Fibroblast of gingiva (primary cell): ENCODE measurements at regions not wholly inside any gene's neighbourhood (a gene's known extent, or its start where the extent isn't known, plus 50 kb on each side); places are given as distances from the start of the nearest gene placed in this dataset.

Experiments
- DNase-seq: peaks from one replicate; pipeline ENCODE4 v3.0.0-alpha.2; 2011; ENCODE audit warnings: low read depth

GRCh38 chr2:111715987-111716904, 167.7 kb downstream of the ANAPC1 start:
- DNase-seq, result no peak

GRCh38 chr2:111716905-111717775, 166.9 kb downstream of the ANAPC1 start:
- no peak for DNase-seq
